ENCODE measurements at regions not wholly inside any gene's neighbourhood (a gene's known extent, or its start where the extent isn't known, plus 50 kb on each side); places are given as distances from the start of the nearest gene placed in this dataset.

DNA sequence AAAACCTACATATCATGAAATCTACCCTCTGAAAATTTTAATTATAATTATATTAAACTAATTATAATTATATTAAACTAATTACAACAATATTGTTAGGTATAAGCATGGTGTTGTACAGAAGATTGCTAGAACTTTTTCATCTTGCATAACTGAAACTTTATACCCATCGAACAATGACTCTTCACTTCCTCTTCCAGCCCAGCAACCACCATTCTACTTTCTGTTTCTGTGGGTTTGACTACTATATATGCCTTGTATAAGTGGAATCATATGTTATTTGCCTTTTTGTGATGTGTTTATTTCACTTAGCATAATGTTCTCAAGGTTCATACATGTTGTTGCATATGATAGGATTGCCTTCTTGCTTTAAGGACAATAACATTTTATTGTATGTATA lies 274.2 kb upstream of the CCNH start:
- no peak for TF ChIP-seq MXI1 (conservative IDR thresholded peaks at IDR 0.05; ENCODE audit: poor library complexity, severe bottlenecking)
- TF ChIP-seq, protein P1, sequence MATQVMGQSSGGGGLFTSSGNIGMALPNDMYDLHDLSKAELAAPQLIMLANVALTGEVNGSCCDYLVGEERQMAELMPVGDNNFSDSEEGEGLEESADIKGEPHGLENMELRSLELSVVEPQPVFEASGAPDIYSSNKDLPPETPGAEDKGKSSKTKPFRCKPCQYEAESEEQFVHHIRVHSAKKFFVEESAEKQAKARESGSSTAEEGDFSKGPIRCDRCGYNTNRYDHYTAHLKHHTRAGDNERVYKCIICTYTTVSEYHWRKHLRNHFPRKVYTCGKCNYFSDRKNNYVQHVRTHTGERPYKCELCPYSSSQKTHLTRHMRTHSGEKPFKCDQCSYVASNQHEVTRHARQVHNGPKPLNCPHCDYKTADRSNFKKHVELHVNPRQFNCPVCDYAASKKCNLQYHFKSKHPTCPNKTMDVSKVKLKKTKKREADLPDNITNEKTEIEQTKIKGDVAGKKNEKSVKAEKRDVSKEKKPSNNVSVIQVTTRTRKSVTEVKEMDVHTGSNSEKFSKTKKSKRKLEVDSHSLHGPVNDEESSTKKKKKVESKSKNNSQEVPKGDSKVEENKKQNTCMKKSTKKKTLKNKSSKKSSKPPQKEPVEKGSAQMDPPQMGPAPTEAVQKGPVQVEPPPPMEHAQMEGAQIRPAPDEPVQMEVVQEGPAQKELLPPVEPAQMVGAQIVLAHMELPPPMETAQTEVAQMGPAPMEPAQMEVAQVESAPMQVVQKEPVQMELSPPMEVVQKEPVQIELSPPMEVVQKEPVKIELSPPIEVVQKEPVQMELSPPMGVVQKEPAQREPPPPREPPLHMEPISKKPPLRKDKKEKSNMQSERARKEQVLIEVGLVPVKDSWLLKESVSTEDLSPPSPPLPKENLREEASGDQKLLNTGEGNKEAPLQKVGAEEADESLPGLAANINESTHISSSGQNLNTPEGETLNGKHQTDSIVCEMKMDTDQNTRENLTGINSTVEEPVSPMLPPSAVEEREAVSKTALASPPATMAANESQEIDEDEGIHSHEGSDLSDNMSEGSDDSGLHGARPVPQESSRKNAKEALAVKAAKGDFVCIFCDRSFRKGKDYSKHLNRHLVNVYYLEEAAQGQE (IDR thresholded peaks at IDR 0.05; ENCODE audit: borderline replicate concordance), result no peak
- no peak for TF ChIP-seq TAF1 (IDR thresholded peaks at IDR 0.05; ENCODE audit: low read depth)
- no peak for TF ChIP-seq CTCF (IDR thresholded peaks at IDR 0.05; ENCODE audit: poor library complexity, severe bottlenecking)
- TF ChIP-seq EP300 (conservative IDR thresholded peaks at IDR 0.05; ENCODE audit: poor library complexity, severe bottlenecking), result no peak
- TF ChIP-seq EZH2 (IDR thresholded peaks at IDR 0.05; ENCODE audit: borderline replicate concordance, insufficient read depth, low read length, poor library complexity, severe bottlenecking), result no peak
- TF ChIP-seq POLR2AphosphoS5 (IDR thresholded peaks at IDR 0.05), result no peak
- TF ChIP-seq RAD21 (conservative IDR thresholded peaks at IDR 0.05), result no peak
- no peak for TF ChIP-seq SMC3 (conservative IDR thresholded peaks at IDR 0.05; ENCODE audit: poor library complexity)
- Histone ChIP-seq H3K79me2 (replicated peaks; ENCODE audit: insufficient read depth, low read length) (no peaks in the 10 kb centered on the region), H3K4me3 (ENCODE audit: low read length) (no peak overlapping the region), H3K27ac (ENCODE audit: low read length) (no peak overlapping the region), H3K36me3 (ENCODE audit: insufficient read depth, low read length) (no peaks in the 10 kb centered on the region), H3K4me2 (ENCODE audit: low read length) (no peak overlapping the region), H4K20me1 (ENCODE audit: insufficient read depth) (no peaks in the 10 kb centered on the region), H2AFZ (ENCODE audit: low read depth, low read length) (no peak overlapping the region), H3K9me2 (ENCODE audit: insufficient read depth, low read length) (no peaks in the 10 kb centered on the region), H3F3A (ENCODE audit: insufficient read depth, low read length, poor library complexity, severe bottlenecking) (no peaks in the 10 kb centered on the region), H3K9me3 (ENCODE audit: low read length) (peaks cover 6% of the 10 kb centered on the region), H3K27me3 (ENCODE audit: insufficient read depth, low read depth, low read length) (no peaks in the 10 kb centered on the region), H3K9ac (ENCODE audit: low read length) (no peak overlapping the region)

DNA sequence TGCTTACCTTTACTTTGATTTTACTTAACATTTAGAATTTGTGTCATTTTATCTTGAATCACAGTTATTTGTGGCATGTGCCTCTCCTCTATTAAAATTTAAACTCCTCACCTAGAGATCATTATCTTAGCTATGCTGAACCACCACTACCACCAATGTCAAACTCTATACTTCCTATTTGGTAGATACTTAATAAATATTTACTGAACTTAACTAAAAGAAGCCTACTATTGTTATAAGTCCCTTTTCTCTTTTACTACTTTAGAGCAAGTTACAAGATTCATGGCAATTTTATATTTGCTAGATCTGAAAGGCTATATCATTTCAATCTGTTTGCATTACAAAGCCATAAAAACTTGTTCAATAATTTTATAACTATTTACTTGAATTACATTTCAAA lies 273.3 kb upstream of the CCNH start:
- Histone ChIP-seq H3F3A (ENCODE audit: insufficient read depth, low read length, poor library complexity, severe bottlenecking) (no peaks in the 10 kb centered on the region), H3K79me2 (replicated peaks; ENCODE audit: insufficient read depth, low read length) (no peaks in the 10 kb centered on the region), H3K27me3 (ENCODE audit: insufficient read depth, low read depth, low read length) (no peaks in the 10 kb centered on the region), H3K4me2 (ENCODE audit: low read length) (no peak overlapping the region), H3K36me3 (ENCODE audit: insufficient read depth, low read length) (no peaks in the 10 kb centered on the region), H3K4me3 (ENCODE audit: low read length) (no peak overlapping the region), H4K20me1 (ENCODE audit: insufficient read depth) (no peaks in the 10 kb centered on the region), H3K9me2 (ENCODE audit: insufficient read depth, low read length) (no peaks in the 10 kb centered on the region), H3K9ac (ENCODE audit: low read length) (no peak overlapping the region), H3K27ac (ENCODE audit: low read length) (no peak overlapping the region), H2AFZ (ENCODE audit: low read depth, low read length) (no peak overlapping the region), H3K9me3 (ENCODE audit: low read length) (peaks cover 6% of the 10 kb centered on the region)
- TF ChIP-seq CTCF (IDR thresholded peaks at IDR 0.05; ENCODE audit: poor library complexity, severe bottlenecking), result no peak
- TF ChIP-seq MXI1 (conservative IDR thresholded peaks at IDR 0.05; ENCODE audit: poor library complexity, severe bottlenecking), result no peak
- TF ChIP-seq POLR2AphosphoS5 (IDR thresholded peaks at IDR 0.05), result no peak
- TF ChIP-seq SMC3 (conservative IDR thresholded peaks at IDR 0.05; ENCODE audit: poor library complexity), result no peak
- TF ChIP-seq, protein P1 (IDR thresholded peaks at IDR 0.05; ENCODE audit: borderline replicate concordance), result no peak
- no peak for TF ChIP-seq EP300 (conservative IDR thresholded peaks at IDR 0.05; ENCODE audit: poor library complexity, severe bottlenecking)
- no peak for TF ChIP-seq EZH2 (IDR thresholded peaks at IDR 0.05; ENCODE audit: borderline replicate concordance, insufficient read depth, low read length, poor library complexity, severe bottlenecking)
- TF ChIP-seq RAD21 (conservative IDR thresholded peaks at IDR 0.05), result no peak

Data from neural cell (in vitro differentiated cells).